ENCODE measurements at regions not wholly inside any gene's neighbourhood (a gene's known extent, or its start where the extent isn't known, plus 50 kb on each side); places are given as distances from the start of the nearest gene placed in this dataset.

DNA sequence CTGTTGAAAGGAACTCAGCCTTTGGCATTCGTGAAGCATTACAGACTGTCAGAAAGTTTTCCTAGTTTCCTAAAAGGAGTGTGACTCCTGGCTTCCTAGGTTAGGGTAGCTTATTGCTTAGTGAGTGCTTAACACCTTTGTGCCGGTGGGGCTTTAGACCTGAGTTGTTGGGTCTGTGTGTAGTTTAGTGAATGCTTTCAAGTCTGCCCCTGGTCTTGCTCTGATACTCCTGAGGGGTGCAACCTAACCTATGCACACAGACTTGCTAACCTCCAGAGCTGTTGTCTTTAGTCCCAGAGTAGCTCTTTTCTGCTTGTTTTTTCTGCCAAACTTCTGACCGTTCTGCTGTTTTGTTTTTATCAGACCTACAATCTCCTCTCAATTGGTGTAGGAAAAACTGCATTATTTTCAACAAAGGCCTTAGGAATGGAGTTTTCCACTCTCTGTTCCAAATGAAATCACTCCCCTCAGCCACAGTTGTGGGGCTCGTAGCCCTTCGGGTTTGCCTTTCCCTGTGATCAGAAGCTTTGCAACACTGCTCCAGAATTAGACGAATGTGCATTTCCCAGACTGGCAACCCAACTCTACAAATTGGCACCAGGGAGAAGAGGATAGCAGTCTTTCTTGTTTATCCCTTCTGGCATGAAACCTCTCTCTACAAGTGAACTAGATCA is 1399.1 kb upstream of the PCDH7 start:
- no peak overlapping the region for H3K27ac ChIP-seq
- H3K36me3 ChIP-seq = no peaks in the 10 kb centered on the region
- H3K27me3 ChIP-seq = no peaks in the 10 kb centered on the region
- no peak for DNase-seq
- no peak overlapping the region for H3K4me3 ChIP-seq
- no peak for TF ChIP-seq POLR2A (IDR thresholded peaks at IDR 0.05)
- no peak for ATAC-seq (ENCODE audit: low FRiP score in 2 of 2)
- WGBS, 2 donors = 64 to 71% methylated on average over 6 of the region's 6 CpGs
- H3K4me1 ChIP-seq = no peaks in the 10 kb centered on the region
- H3K9me3 ChIP-seq = no peaks in the 10 kb centered on the region

- Histone ChIP-seq H3K4me1 (no peaks in the 10 kb centered on the region), H3K27ac (no peak overlapping the region), H3K36me3 (no peaks in the 10 kb centered on the region), H3K9me3 (no peaks in the 10 kb centered on the region), H3K4me3 (no peak overlapping the region), H3K27me3 (no peaks in the 10 kb centered on the region)
- ATAC-seq (ENCODE audit: low FRiP score in 2 of 2) (no peak), DNase-seq (no peak)
- 86 to 89% methylated on average over 2 of the region's 2 CpGs for WGBS, 2 donors
- TF ChIP-seq POLR2A (IDR thresholded peaks at IDR 0.05) (no peak), CTCF (IDR thresholded peaks at IDR 0.05) (no peak), POLR2AphosphoS5 (IDR thresholded peaks at IDR 0.05) (no peak), EP300 (IDR thresholded peaks at IDR 0.05) (no peak)
Observed at GRCh38 chr4:29326004-29326403, 1394.2 kb upstream of the PCDH7 start.

DNA sequence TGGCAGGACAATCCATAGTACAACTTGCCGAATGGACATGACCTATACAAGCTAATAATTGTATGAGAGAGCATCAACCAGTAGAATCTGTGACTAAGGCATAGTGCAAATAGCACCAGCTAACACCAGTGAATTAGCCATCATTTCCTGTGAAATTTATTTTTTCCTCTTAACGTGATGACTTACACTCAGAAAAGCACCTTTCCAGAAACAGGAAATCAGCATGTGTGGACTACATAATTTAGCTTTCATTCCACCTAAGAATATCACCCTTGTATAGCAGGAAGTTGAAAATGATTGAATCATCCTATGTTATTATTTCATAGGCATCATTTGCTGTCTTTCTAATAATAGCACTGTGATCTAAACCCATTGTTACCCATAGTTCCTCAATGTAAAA is 1393.4 kb upstream of the PCDH7 start:
- 51 to 54% methylated on average over 2 of the region's 2 CpGs for WGBS, 2 donors
- no peak overlapping the region for H3K27ac ChIP-seq
- TF ChIP-seq POLR2AphosphoS5 (IDR thresholded peaks at IDR 0.05) = no peak
- no peak for TF ChIP-seq EP300 (IDR thresholded peaks at IDR 0.05)
- no peak for TF ChIP-seq POLR2A (IDR thresholded peaks at IDR 0.05)
- TF ChIP-seq CTCF (IDR thresholded peaks at IDR 0.05) = no peak
- no peak for DNase-seq
- no peak overlapping the region for H3K4me3 ChIP-seq
- H3K27me3 ChIP-seq = no peaks in the 10 kb centered on the region
- H3K9me3 ChIP-seq = no peaks in the 10 kb centered on the region
- ATAC-seq (ENCODE audit: low FRiP score in 2 of 2) = no peak
- no peaks in the 10 kb centered on the region for H3K36me3 ChIP-seq
- H3K4me1 ChIP-seq = no peaks in the 10 kb centered on the region

DNA sequence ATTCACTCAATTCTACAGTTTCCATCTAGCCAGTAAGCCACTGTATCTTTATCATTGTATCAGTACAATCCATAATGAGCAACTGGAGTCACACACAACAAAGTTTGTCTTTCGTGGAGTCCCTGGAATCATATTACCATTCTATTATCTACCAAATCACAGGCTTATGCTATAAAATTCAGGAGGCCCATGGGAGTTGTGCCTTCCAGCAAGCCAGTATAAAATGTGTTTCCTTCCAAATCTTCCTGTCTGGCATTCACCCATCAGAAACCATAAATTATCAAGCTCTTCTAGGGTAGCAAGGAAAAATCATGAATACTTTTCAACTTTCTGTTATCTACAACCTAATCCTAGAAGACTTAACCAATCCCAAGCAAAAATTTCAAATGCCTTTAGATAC is 1383.3 kb upstream of the PCDH7 start:
- DNase-seq (no peak), ATAC-seq (ENCODE audit: low FRiP score in 2 of 2) (no peak)
- WGBS, 2 donors = 32 to 35% methylated on average over 1 of the region's 1 CpG
- Histone ChIP-seq H3K27me3 (no peaks in the 10 kb centered on the region), H3K9me3 (no peaks in the 10 kb centered on the region), H3K36me3 (no peaks in the 10 kb centered on the region), H3K4me3 (no peak overlapping the region), H3K4me1 (no peaks in the 10 kb centered on the region), H3K27ac (no peak overlapping the region)
- TF ChIP-seq POLR2AphosphoS5 (IDR thresholded peaks at IDR 0.05) = no peak
- TF ChIP-seq CTCF (IDR thresholded peaks at IDR 0.05) = no peak
- no peak for TF ChIP-seq POLR2A (IDR thresholded peaks at IDR 0.05)
- no peak for TF ChIP-seq EP300 (IDR thresholded peaks at IDR 0.05)

- H3K4me3 ChIP-seq = no peak overlapping the region
Observed at GRCh38 chr4:29372971-29373370, 1347.2 kb upstream of the PCDH7 start.

More at GRCh38 chr4:29372971-29373370, 1347.2 kb upstream of the PCDH7 start:
- Histone ChIP-seq H3K4me1 (no peaks in the 10 kb centered on the region), H3K27me3 (no peaks in the 10 kb centered on the region), H3K36me3 (no peaks in the 10 kb centered on the region), H3K27ac (no peak overlapping the region), H3K9me3 (no peaks in the 10 kb centered on the region)
- ATAC-seq (ENCODE audit: low FRiP score in 2 of 2) (no peak), DNase-seq (no peak)
- no peak for TF ChIP-seq CTCF (IDR thresholded peaks at IDR 0.05)
- no peak for TF ChIP-seq POLR2A (IDR thresholded peaks at IDR 0.05)
- TF ChIP-seq EP300 (IDR thresholded peaks at IDR 0.05) = no peak
- TF ChIP-seq POLR2AphosphoS5 (IDR thresholded peaks at IDR 0.05) = no peak
- WGBS, 2 donors = 88 to 90% methylated on average over 2 of the region's 2 CpGs
